ENCODE measurements at regions not wholly inside any gene's neighbourhood (a gene's known extent, or its start where the extent isn't known, plus 50 kb on each side); places are given as distances from the start of the nearest gene placed in this dataset.
A peak's percentile ranks its signal among the peaks of the same experiment; 100 is the strongest.

- no peak for DNase-seq
Observed at GRCh38 chr1:115577513-115577912, 64.3 kb upstream of the VANGL1 start.

DNA sequence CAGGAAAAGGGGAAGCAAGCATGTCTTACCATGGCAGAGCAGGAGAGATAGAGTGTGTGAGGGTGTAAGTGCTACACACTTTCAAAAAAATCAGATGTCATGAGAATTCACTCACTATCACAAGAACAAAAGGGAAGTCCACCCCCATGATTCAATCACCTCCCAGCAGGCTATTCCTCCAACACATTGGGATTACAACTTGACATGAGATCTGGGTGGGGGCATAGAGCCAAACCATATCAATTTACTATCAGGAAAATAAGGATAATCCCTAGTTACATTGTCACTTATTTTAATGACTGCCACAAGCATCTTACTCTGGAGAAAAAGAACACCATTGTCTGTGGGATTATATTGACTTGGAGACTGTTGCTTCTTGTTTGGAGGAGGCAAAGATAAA, 66.1 kb upstream of the VANGL1 start:
- no peak for DNase-seq

DNA sequence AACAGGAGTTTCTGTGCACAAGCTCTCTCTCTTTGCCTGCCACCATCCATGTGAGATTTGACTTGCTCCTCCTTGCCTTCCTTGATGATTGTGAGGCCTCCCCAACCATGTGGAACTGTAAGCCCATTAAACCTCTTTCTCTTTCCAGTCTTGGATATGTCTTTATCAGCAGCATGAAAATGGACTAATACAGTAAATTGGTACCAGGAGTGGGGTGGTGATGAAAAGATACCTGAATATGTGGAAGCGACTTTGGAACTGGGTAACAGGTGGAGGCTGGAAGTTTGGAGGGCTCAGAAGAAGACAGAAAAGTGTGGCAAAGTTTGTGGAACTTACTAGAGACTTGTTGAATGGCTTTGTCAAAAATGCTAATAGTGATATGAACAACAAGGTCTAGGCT, 69.1 kb upstream of the VANGL1 start:
- DNase-seq, result no peak

DNA sequence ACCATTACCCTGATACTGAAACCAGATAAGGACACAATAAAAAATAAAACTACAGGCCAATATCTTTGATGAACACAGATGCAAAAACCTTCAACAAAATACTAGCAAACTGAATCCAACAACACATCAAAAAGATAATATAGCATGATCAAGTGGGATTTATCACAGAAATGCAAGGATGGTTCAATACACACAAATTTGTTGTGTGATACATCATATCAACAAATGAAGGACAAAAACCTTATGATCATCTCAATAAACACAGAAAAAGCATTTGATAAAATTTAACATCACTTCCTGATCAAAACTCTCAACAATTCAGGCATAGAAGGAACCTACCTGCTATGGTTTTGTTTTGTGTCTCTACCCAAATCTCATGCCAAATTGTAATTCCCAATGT, 74.3 kb upstream of the VANGL1 start:
- no peak for DNase-seq

GRCh38 chr1:115565791-115566190, 76.0 kb upstream of the VANGL1 start:
- DNase-seq, result no peak

DNA sequence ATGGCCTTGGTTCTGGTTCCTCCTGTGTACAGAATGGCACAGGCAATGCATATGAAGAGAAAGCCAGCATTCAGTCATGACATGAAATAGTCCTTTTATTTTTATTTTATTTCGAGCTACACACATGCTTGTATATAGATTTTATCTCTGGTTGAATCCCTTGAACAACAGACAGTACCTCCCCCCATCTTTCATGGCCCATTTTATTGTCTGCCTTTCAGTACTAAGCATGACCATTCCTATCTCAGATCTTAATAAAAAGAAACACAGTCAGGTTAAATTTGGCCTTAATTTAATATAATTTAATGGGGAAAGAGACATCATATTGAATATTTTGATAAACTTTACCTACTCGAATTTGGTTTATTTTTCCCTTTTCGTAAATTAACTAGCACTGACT, 76.4 kb upstream of the VANGL1 start:
- no peak for DNase-seq

DNA sequence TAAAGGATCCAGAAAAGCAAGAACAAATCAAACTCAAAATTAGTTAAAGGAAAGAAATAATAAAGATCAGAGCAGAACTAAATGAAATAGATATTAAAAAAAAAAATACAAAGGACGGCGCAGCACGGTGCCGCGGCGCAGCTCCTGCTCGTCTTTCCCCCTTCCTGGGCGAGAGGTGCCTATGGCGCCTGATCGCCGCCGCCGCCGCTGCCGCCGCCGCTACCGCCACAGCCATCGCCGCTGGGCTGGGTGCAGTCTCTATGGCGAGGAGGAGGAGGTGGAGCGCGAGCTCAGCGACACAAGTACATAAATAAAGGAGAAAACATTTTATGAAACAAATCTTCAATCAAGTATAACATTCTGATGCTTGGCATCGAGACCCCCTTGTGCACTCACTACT, 77.6 kb upstream of the VANGL1 start:
- no peak for DNase-seq

GRCh38 chr1:115560027-115560426, 81.7 kb upstream of the VANGL1 start:
- DNase-seq, result no peak

DNA sequence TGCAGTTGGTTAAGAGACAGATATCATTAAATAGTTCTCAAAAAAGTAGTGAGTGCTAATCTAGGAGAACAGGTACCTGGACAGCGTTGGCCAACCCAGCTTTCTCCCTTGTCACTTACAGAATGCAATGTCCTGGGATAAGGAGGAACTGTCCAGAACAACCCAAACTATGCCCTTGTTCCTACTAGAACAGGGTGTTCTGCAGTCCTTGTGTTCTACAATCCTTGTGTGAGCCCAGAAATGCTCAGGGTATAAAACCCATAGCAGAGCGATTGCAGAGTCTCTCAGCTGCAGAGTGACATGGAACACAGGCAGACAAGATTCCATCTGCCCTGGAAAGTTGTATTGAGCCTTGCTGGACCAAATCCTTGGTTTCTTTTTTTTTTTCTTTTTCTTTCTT, 83.5 kb upstream of the VANGL1 start:
- no peak for DNase-seq

DNA sequence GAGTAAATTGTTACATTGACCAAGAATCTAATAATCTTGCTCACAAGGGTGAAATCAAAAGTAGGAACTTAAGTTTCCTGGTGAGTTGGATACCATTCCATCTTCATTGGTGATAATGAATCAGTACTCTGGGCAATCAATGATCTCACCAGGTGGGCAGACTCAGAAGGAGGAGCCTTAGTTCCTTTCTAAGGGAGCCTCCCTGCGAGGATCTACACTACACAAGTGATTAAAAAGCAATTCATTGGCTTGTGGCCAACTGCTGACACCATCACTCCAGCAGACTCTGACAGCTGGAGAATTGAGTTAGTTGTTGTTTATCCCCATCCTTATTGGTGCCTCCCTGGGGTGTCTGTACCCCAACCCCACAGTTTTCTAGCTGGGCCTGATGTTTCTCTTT, 84.1 kb upstream of the VANGL1 start:
- no peak for DNase-seq

- DNase-seq, result no peak
Observed at GRCh38 chr1:115556236-115556635, 85.5 kb upstream of the VANGL1 start.

- no peak for DNase-seq
Observed at GRCh38 chr1:115555446-115555845, 86.3 kb upstream of the VANGL1 start.

GRCh38 chr1:115547696-115548095, 94.1 kb upstream of the VANGL1 start:
- no peak for DNase-seq

GRCh38 chr1:115546846-115547245, 94.9 kb upstream of the VANGL1 start:
- DNase-seq, result no peak

DNA sequence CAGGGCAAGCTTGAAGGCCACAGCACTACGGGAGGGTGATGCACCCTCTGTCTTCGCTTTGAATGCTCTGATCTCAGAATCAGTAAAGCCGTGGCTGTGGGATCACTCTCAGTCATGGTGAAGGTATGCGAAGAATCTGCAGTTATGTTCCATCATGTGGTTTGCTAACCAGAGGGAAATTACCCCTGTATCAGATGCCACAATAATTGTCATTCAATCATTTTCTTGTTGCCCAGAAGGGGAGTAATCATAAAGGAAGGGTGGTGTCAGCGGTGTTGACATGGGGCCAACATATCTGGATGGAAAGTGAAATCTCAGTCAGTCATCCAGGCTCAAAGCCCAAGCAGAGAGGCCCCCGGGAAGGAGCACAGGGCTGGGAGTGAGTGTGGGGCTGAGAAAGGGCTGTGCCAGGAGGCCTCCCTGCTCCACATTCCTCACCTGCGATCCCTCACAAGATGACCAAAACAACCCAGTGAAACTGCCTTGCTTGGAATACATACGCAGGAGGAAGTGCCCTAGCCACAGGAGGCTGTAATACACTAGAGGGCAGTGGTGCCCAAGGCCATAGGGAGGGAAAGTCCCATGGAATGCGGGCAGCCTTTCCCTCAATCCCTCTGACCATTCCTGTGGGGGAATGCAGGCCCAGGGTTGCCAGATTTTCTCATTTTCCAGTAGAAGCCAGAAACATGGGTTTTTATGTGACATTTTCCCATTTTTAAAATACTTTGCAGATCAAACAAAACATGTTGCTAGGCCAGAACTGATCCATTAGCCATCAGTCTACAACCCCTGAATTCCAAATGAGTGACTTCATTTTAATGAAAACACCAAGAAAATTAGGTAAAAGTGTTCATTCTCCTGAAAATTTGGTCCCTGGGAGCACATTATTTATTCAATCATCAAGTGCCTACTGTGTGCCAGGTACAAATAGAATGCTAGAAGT, 95.7 kb upstream of the VANGL1 start:
- peak in 2 of 14 donors; percentile 1 to 2 for DNase-seq

- no peak for DNase-seq
Observed at GRCh38 chr1:115545096-115545720, 96.6 kb upstream of the VANGL1 start.

DNA sequence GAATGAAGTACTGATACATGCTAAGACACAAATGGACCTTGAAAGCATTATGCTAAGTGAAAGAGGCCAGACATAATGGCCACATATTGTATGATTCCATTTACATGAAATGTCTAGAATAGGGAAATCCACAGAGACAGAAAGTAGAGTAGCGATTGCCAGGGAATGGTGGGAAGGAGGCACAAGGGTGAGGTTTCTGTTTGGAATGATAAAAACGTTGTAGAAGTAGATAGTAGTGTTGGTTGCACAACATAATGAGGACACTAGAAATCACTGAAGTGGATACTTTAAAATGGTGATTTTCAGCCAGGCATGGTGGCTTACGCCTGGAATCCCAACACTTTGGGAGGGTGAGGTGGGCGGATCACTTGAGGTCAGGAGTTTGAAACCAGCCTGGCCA, 97.6 kb upstream of the VANGL1 start:
- DNase-seq, result no peak

GRCh38 chr1:115543247-115543646, 98.5 kb upstream of the VANGL1 start:
- no peak for DNase-seq

GRCh38 chr1:115539736-115540135, 102.0 kb upstream of the VANGL1 start:
- DNase-seq, result no peak

DNA sequence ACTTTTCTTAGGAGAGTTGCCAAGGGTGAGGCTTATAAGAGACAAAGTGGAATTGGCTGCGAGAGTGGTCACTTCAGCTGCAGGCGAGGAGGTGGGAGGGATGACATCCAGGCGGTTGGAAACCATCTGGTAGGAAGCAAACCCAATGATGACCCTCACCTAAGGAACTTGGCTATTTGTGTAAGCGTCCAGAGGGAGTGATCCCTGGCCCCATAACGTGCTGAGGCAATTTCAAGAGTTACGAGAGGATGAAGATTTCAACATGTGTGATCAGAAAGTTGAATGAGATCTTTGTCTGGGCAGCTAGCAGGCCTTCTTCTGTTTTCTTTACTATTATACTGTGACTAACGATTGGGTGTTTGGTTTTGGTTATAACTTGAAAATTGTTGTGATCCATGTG, 102.7 kb upstream of the VANGL1 start:
- no peak for DNase-seq

GRCh38 chr1:115538579-115538978, 103.2 kb upstream of the VANGL1 start:
- DNase-seq, result no peak

DNA sequence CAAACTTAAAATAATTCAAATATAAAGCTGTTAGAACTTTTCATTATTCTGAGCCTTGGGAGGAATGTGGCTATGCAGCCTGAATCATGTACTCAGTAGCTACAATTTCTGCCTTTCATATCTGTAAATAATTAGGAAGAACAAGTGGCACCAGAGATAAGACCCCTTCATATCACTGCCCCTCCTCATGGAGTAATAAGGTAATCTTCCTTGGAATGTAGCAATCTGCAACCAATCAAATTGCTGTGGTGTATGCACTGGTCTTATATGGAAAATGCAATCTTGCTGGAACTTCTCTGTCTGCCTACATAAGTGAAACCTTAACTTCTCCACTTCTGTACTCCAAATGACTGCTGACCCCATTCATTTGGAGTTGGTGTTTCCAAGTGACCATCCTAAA, 104.4 kb upstream of the VANGL1 start:
- no peak for DNase-seq

DNA sequence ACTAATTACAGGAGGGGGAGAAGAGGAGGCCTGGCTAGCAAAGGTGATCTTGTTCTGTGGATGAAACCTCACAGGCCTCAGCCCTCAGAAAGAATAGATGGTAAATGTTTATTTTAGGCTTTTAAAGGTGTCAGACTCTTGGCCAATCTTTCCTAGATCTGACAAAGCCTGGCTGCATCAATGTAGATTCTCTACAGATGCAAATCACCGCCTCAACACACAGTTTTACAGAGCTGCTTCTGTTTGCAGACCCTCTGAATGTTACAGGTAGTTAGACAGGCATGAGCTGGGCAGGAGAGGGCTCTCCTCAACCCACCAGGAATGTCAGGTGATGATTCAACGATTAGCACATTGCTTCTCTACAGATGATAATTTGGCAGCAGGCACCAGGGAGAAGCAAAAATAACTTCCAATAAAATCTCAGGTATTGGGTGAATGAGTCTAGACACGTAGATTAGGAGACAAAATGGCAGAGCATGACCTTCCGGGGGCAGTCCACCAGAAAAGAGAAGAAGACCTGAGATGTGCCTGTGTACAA, 105.4 kb upstream of the VANGL1 start:
- no peak for DNase-seq

- DNase-seq, result no peak
Observed at GRCh38 chr1:115534106-115534505, 107.7 kb upstream of the VANGL1 start.
